MM.1S (cell line): ENCODE measurements at regions not wholly inside any gene's neighbourhood (a gene's known extent, or its start where the extent isn't known, plus 50 kb on each side); places are given as distances from the start of the nearest gene placed in this dataset.

ENCODE experiments used
- EZH2 ChIP-seq: fragments of 300-600 bp; sonication (generic); optimal IDR thresholded peaks from 2 replicates; pipeline ENCODE3; 2017; ENCODE audit warnings: low read depth, mild to moderate bottlenecking, antibody characterized with exemption, low read length, mixed read lengths
- TF ChIP-seq, protein P1 (sequence below): fragments of 300-600 bp; sonication (generic); IDR thresholded peaks from 2 replicates; pipeline ENCODE4 v1.5.1; 2016; ENCODE audit warnings: antibody characterized with exemption, low read length, mixed read lengths

DNA sequence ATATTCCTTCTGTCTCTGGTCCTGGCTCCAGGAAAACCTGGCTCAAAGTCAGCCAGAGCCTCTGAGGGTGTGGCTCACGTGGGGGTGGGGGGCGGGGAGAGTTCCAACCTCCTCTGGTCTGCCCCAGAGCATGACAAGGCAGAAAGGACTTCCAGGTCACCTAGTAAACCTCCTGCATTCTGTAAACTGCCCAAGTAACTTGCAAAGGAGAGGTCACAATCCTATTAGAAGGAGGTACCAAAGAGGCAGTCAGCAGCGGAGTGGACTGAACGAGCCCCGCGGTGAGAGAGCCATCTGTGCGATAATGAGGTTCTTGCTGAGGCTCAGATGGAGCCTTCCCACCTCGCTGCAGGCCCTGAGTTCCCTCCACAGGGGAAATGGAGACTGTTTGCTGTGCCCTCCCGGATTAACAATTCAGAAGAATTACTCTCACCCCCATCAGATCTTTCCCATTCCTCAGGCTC is 58.9 kb upstream of the GATA6 start:
- TF ChIP-seq, protein P1, sequence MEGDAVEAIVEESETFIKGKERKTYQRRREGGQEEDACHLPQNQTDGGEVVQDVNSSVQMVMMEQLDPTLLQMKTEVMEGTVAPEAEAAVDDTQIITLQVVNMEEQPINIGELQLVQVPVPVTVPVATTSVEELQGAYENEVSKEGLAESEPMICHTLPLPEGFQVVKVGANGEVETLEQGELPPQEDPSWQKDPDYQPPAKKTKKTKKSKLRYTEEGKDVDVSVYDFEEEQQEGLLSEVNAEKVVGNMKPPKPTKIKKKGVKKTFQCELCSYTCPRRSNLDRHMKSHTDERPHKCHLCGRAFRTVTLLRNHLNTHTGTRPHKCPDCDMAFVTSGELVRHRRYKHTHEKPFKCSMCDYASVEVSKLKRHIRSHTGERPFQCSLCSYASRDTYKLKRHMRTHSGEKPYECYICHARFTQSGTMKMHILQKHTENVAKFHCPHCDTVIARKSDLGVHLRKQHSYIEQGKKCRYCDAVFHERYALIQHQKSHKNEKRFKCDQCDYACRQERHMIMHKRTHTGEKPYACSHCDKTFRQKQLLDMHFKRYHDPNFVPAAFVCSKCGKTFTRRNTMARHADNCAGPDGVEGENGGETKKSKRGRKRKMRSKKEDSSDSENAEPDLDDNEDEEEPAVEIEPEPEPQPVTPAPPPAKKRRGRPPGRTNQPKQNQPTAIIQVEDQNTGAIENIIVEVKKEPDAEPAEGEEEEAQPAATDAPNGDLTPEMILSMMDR: no peak
- no peak for TF ChIP-seq EZH2
